Fibroblast of villous mesenchyme (primary cell): ENCODE measurements at regions not wholly inside any gene's neighbourhood (a gene's known extent, or its start where the extent isn't known, plus 50 kb on each side); places are given as distances from the start of the nearest gene placed in this dataset.

ENCODE experiments used
- DNase-seq: peaks from one replicate; pipeline ENCODE4 v3.0.0-alpha.2; 2010; ENCODE audit warnings: low read depth
- H3K4me3 ChIP-seq: 2 replicates; pipeline ENCODE4 v1.5.1; 2011; ENCODE audit warnings: low read depth, mild to moderate bottlenecking, low read length
- TF ChIP-seq, protein P1 (sequence below): IDR thresholded peaks from 2 replicates; pipeline ENCODE4 v1.5.1; 2012; ENCODE audit warnings: low read depth, mild to moderate bottlenecking, low read length; ENCODE audit not compliant: insufficient read depth

DNA sequence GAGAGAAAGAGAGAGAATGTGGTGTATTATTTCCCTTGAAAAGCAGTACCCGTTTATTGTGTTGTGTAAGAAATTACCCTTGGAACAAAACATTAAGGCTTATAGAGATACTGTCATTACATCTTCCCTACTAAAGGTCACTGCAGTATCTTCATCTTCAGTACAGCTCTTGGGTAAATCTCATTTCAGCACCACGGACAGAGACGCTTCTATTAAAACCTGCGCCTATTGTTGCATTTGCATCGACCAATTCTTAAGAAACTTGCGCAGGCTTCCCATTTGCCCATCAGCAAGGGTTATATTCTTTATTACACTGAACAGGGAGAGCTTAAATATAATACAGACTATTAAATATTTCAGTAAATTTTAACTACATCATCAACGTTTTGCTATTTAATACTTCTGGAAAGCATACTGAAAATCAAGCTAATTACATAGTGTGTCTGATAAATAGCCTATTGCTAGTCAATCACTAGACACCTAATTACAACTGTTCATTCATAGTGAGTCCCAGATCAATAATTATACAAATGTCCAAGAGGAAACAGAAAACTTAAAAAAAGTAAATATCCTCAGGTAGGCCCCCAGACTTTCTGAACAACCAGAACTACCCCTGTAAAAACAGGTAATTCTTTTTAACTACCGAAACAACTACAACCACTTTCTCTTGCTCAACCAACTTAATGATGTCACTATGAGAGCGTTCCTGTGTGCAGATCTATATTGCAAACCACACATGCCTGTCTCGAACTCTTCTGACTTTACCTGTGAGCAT lies 350.6 kb downstream of the LIG4 start:
- H3K4me3 ChIP-seq = peak overlapping the region; percentile 59
- TF ChIP-seq, protein P1, sequence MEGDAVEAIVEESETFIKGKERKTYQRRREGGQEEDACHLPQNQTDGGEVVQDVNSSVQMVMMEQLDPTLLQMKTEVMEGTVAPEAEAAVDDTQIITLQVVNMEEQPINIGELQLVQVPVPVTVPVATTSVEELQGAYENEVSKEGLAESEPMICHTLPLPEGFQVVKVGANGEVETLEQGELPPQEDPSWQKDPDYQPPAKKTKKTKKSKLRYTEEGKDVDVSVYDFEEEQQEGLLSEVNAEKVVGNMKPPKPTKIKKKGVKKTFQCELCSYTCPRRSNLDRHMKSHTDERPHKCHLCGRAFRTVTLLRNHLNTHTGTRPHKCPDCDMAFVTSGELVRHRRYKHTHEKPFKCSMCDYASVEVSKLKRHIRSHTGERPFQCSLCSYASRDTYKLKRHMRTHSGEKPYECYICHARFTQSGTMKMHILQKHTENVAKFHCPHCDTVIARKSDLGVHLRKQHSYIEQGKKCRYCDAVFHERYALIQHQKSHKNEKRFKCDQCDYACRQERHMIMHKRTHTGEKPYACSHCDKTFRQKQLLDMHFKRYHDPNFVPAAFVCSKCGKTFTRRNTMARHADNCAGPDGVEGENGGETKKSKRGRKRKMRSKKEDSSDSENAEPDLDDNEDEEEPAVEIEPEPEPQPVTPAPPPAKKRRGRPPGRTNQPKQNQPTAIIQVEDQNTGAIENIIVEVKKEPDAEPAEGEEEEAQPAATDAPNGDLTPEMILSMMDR = no peak
- DNase-seq = peak; percentile 73

DNA sequence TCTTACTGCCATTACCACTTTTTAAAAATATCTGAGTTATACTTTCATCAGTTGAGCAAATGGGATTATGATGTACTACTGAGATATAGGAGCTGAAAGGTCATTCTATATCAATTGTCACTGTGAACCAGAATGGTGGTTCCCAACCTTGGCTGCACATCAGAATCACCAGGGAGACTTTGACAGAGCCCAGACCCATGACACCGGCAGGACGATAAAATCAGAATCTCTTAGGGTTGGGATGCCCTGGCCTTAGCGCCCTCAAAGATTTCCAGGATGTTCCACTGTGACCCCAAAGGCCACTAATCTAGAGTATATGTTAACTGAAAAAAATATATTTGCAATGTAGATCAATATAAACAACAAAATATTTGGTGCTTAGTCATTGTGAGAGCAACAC lies 355.1 kb downstream of the LIG4 start:
- H3K4me3 ChIP-seq = no peak overlapping the region
- no peak for DNase-seq
- TF ChIP-seq, protein P1 = no peak

DNA sequence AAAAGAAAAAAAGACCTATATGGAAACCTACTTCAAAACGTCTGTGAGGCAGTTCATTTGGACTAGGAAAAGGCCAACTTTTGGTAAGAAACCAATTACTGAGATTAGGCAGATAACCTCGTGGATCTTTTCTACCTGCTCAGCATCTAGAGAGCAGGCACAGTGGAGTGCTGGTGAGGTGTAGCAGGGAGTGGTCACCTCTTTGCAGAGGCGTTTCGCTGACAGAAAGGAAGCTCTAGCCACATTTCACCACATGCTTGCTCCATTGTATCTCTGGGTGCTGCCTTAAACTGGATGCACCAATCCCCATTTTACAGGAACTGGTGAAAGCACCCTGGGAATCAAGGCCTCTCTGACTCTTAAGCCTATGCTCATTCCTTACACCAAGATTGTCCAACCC lies 360.5 kb downstream of the LIG4 start:
- H3K4me3 ChIP-seq = no peak overlapping the region
- TF ChIP-seq, protein P1 = no peak
- no peak for DNase-seq

- TF ChIP-seq, protein P1 = no peak
- H3K4me3 ChIP-seq = no peak overlapping the region
- DNase-seq = no peak
Measured at GRCh38 chr13:107852072-107852471, 363.3 kb downstream of the LIG4 start.

DNA sequence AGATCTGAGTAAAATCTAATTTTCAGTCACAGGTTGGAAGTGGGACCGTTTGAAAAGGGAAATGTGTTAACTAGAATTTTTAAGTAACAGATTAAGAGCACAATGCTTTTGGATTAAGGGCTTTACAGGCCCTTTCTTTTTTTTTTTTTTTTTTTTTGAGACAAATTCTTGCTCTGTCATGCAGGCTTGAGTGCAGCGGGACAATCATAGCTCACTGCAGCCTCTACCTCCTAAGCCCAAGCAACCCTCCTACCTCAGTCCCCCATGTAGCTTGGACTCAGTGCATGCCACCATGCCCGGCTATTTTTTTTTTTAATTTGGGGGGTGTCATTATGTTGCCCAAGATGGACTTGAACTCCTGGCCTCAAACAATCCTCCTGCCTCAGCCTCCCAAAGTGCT lies 363.7 kb downstream of the LIG4 start:
- H3K4me3 ChIP-seq = no peak overlapping the region
- TF ChIP-seq, protein P1 = no peak
- DNase-seq = no peak

GRCh38 chr13:107847406-107847805 lies 367.9 kb downstream of the LIG4 start:
- TF ChIP-seq, protein P1 = no peak
- peak; percentile 23 for DNase-seq

DNA sequence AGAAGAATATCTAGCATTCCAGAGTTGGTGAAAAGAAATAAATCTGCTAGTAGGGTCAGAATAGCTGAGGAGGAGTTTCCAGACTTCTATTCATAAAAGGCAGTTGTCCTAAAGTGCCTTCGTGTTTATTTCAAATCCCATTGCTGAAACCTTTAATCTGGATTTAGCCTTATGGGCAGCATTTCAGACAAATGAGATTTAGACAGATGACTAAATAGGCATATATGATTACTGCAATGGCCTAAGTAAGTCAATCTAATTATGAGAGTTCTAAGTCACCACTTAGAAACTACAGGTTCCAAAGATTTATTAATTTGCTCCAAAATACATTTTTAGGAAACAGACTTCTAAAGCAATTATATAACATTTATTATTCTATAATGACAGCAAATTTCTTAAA lies 368.7 kb downstream of the LIG4 start:
- no peak for DNase-seq
- TF ChIP-seq, protein P1 = no peak
- H3K4me3 ChIP-seq = no peak overlapping the region

More at GRCh38 chr13:107847406-107847805, 367.9 kb downstream of the LIG4 start:
- no peak overlapping the region for H3K4me3 ChIP-seq
